GM06990 (cell line): ENCODE measurements at regions not wholly inside any gene's neighbourhood (a gene's known extent, or its start where the extent isn't known, plus 50 kb on each side); places are given as distances from the start of the nearest gene placed in this dataset.
"Not testable (repeated sequence)": the region's sequence is repeated elsewhere in the genome, so short reads cannot be mapped to it uniquely, and the experiment has no call there.

Experiments used
- DNase-seq: peaks from one replicate; pipeline ENCODE4 v3.0.0-alpha.2; 2011; ENCODE audit not compliant: insufficient read length; ENCODE audit errors: extremely low read depth
- H3K27me3 ChIP-seq: replicated peaks from 2 replicates; pipeline ENCODE4 v1.6.0; 2011; ENCODE audit warnings: low read length; ENCODE audit not compliant: control insufficient read depth, insufficient read depth
- H3K36me3 ChIP-seq: 2 replicates; pipeline ENCODE4 v1.5.1; 2011; ENCODE audit warnings: low read length; ENCODE audit not compliant: control insufficient read depth, insufficient read depth
- H3K4me3 ChIP-seq: replicated peaks from 2 replicates; pipeline ENCODE4 v1.5.1; 2011; ENCODE audit warnings: low read depth, mild to moderate bottlenecking, control low read depth, low read length
- CTCF ChIP-seq: IDR thresholded peaks from 2 replicates; pipeline ENCODE4 v1.5.1; 2011; ENCODE audit warnings: low read length, control low read depth, mild to moderate bottlenecking, inconsistent platforms; ENCODE audit not compliant: insufficient read depth, poor library complexity, severe bottlenecking

- H3K36me3 ChIP-seq, result no peaks in the 10 kb centered on the region
- TF ChIP-seq CTCF, result no peak
Measured at GRCh38 chr16:76681296-76681695, 404.1 kb downstream of the CNTNAP4 start.

GRCh38 chr16:76683051-76683450 lies 405.9 kb downstream of the CNTNAP4 start:
- no peak for DNase-seq
- H3K36me3 ChIP-seq, result no peaks in the 10 kb centered on the region
- no peak for TF ChIP-seq CTCF
- H3K4me3 ChIP-seq, result no peak overlapping the region
- no peaks in the 10 kb centered on the region; the same call in 1 of the 2 replicates for H3K27me3 ChIP-seq

More at GRCh38 chr16:76681296-76681695, 404.1 kb downstream of the CNTNAP4 start:
- Histone ChIP-seq H3K4me3 (no peak overlapping the region), H3K27me3 (no peaks in the 10 kb centered on the region; the same call in 1 of the 2 replicates)
- no peak for DNase-seq

GRCh38 chr16:76696876-76697275 lies 419.7 kb downstream of the CNTNAP4 start:
- no peak for TF ChIP-seq CTCF
- H3K36me3 ChIP-seq, result no peaks in the 10 kb centered on the region
- no peak overlapping the region for H3K4me3 ChIP-seq
- no peaks in the 10 kb centered on the region; the same call in 1 of the 2 replicates for H3K27me3 ChIP-seq
- no peak for DNase-seq

- Histone ChIP-seq H3K36me3 (no peaks in the 10 kb centered on the region), H3K27me3 (no peaks in the 10 kb centered on the region; the same call in 1 of the 2 replicates), H3K4me3 (no peak overlapping the region)
- TF ChIP-seq CTCF, result no peak
- no peak for DNase-seq
Measured at GRCh38 chr16:76705892-76706291, 428.7 kb downstream of the CNTNAP4 start.

GRCh38 chr16:76713191-76713590 lies 436.0 kb downstream of the CNTNAP4 start:
- Histone ChIP-seq H3K27me3 (no peaks in the 10 kb centered on the region), H3K36me3 (no peaks in the 10 kb centered on the region), H3K4me3 (no peak overlapping the region)
- TF ChIP-seq CTCF, result no peak
- no peak for DNase-seq

GRCh38 chr16:76716251-76716650 lies 439.1 kb downstream of the CNTNAP4 start:
- H3K27me3 ChIP-seq, H3K4me3 ChIP-seq, DNase-seq, H3K36me3 ChIP-seq: not testable (repeated sequence)
